GM21515 (cell line): ENCODE measurements at regions not wholly inside any gene's neighbourhood (a gene's known extent, or its start where the extent isn't known, plus 50 kb on each side); places are given as distances from the start of the nearest gene placed in this dataset.
"Not testable (repeated sequence)": the region's sequence is repeated elsewhere in the genome, so short reads cannot be mapped to it uniquely, and the experiment has no call there.

ENCODE experiments used
- ATAC-seq: cut with Tn5 transposase; IDR thresholded peaks from one replicate; pipeline ENCODE4 v1.9.1; 2021; ENCODE audit not compliant: unreplicated experiment

- ATAC-seq = no peak
These were observed 218.9 kb upstream of the SLITRK5 start for GRCh38 chr13:87452281-87452680.

- ATAC-seq = no peak
These were observed 217.9 kb upstream of the SLITRK5 start for GRCh38 chr13:87453244-87453643.

GRCh38 chr13:87459419-87459818 is 211.8 kb upstream of the SLITRK5 start:
- no peak for ATAC-seq

- ATAC-seq = no peak
These were observed 173.7 kb upstream of the SLITRK5 start for GRCh38 chr13:87497426-87497825.

GRCh38 chr13:87498681-87499080 is 172.5 kb upstream of the SLITRK5 start:
- ATAC-seq = no peak

GRCh38 chr13:87524775-87525174 is 146.4 kb upstream of the SLITRK5 start:
- ATAC-seq = no peak

GRCh38 chr13:87533776-87534175 is 137.4 kb upstream of the SLITRK5 start:
- no peak for ATAC-seq

GRCh38 chr13:87535911-87536310 is 135.3 kb upstream of the SLITRK5 start:
- no peak for ATAC-seq

- no peak for ATAC-seq
These were observed 134.7 kb upstream of the SLITRK5 start for GRCh38 chr13:87536499-87536898.

GRCh38 chr13:87536899-87537298 is 134.3 kb upstream of the SLITRK5 start:
- ATAC-seq = peak; percentile 53

- ATAC-seq = no peak
These were observed 133.2 kb upstream of the SLITRK5 start for GRCh38 chr13:87537951-87538350.

- ATAC-seq = no peak
These were observed 132.7 kb upstream of the SLITRK5 start for GRCh38 chr13:87538366-87539052.

- no peak for ATAC-seq
These were observed 118.0 kb upstream of the SLITRK5 start for GRCh38 chr13:87553142-87553541.

GRCh38 chr13:87554045-87554444 is 117.1 kb upstream of the SLITRK5 start:
- ATAC-seq = no peak

GRCh38 chr13:87557788-87558187 is 113.4 kb upstream of the SLITRK5 start:
- ATAC-seq = no peak

GRCh38 chr13:87561580-87561979 is 109.6 kb upstream of the SLITRK5 start:
- ATAC-seq = not testable (repeated sequence)

GRCh38 chr13:87570669-87571068 is 100.5 kb upstream of the SLITRK5 start:
- ATAC-seq = no peak

- ATAC-seq = no peak
These were observed 88.8 kb upstream of the SLITRK5 start for GRCh38 chr13:87582399-87582798.

- ATAC-seq = no peak
These were observed 80.7 kb upstream of the SLITRK5 start for GRCh38 chr13:87590518-87590917.

GRCh38 chr13:87604437-87604836 is 66.7 kb upstream of the SLITRK5 start:
- not testable (repeated sequence) for ATAC-seq

GRCh38 chr13:87607266-87607665 is 63.9 kb upstream of the SLITRK5 start:
- no peak for ATAC-seq

- no peak for ATAC-seq
These were observed 56.9 kb upstream of the SLITRK5 start for GRCh38 chr13:87614276-87614675.
